Type B pancreatic cell (in vitro differentiated cells): ENCODE measurements at regions not wholly inside any gene's neighbourhood (a gene's known extent, or its start where the extent isn't known, plus 50 kb on each side); places are given as distances from the start of the nearest gene placed in this dataset.

Source experiments
- DNase-seq: peaks from one replicate; pipeline ENCODE4 v3.0.0; 2021; ENCODE audit warnings: mixed read lengths; ENCODE audit not compliant: unreplicated experiment; ENCODE audit errors: extremely low spot score
- H3K27ac Mint-ChIP-seq: 2 replicates; pipeline ENCODE4 v1.8.0; 2021; ENCODE audit warnings: mild to moderate bottlenecking, mixed read lengths
- H3K27me3 Mint-ChIP-seq: 2 replicates; pipeline ENCODE4 v1.8.0; 2021; ENCODE audit warnings: mixed read lengths
- H3K36me3 Mint-ChIP-seq: 2 replicates; pipeline ENCODE4 v1.8.0; 2021; ENCODE audit warnings: mixed read lengths
- H3K4me1 Mint-ChIP-seq: one replicate; pipeline ENCODE4 v1.8.0; 2021; ENCODE audit warnings: mixed read lengths; ENCODE audit not compliant: unreplicated experiment
- H3K4me3 Mint-ChIP-seq: 2 replicates; pipeline ENCODE4 v1.8.0; 2021; ENCODE audit warnings: mild to moderate bottlenecking, mixed read lengths
- H3K9me3 Mint-ChIP-seq: 2 replicates; pipeline ENCODE4 v1.8.0; 2021; ENCODE audit warnings: mixed read lengths
- TF ChIP-seq, protein P1 (sequence below): fragments of 200-600 bp; sonication (generic); conservative IDR thresholded peaks from 2 replicates; pipeline ENCODE4 v1.5.0; 2021; ENCODE audit warnings: antibody characterized with exemption, mild to moderate bottlenecking

DNA sequence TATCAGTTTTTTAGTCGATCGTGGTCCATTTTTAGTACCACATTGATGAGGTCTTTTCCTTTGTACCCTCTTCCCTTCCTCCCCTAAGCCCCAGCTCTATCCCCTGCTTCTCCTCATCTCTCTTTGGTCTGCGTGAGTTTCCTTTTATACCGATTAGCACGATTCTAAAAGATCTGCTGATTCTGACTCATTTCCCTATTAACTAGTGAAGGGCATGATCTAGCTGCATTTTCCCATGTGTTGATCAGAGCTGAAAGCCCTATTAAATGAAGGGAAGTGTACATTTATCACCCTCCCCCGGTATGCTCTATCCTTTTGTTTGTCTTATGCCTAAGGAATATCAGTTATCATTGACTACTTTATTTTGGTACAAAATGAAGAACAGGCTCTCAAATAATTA is 181.7 kb upstream of the NPY2R start:
- Mint-ChIP-seq H3K36me3 (no peaks in the 10 kb centered on the region), H3K27me3 (peaks cover 13% of the 10 kb centered on the region), H3K4me3 (no peak overlapping the region), H3K9me3 (no peaks in the 10 kb centered on the region), H3K4me1 (no peaks in the 10 kb centered on the region), H3K27ac (no peak overlapping the region)
- TF ChIP-seq, protein P1, sequence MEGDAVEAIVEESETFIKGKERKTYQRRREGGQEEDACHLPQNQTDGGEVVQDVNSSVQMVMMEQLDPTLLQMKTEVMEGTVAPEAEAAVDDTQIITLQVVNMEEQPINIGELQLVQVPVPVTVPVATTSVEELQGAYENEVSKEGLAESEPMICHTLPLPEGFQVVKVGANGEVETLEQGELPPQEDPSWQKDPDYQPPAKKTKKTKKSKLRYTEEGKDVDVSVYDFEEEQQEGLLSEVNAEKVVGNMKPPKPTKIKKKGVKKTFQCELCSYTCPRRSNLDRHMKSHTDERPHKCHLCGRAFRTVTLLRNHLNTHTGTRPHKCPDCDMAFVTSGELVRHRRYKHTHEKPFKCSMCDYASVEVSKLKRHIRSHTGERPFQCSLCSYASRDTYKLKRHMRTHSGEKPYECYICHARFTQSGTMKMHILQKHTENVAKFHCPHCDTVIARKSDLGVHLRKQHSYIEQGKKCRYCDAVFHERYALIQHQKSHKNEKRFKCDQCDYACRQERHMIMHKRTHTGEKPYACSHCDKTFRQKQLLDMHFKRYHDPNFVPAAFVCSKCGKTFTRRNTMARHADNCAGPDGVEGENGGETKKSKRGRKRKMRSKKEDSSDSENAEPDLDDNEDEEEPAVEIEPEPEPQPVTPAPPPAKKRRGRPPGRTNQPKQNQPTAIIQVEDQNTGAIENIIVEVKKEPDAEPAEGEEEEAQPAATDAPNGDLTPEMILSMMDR: no peak
- DNase-seq: no peak

DNA sequence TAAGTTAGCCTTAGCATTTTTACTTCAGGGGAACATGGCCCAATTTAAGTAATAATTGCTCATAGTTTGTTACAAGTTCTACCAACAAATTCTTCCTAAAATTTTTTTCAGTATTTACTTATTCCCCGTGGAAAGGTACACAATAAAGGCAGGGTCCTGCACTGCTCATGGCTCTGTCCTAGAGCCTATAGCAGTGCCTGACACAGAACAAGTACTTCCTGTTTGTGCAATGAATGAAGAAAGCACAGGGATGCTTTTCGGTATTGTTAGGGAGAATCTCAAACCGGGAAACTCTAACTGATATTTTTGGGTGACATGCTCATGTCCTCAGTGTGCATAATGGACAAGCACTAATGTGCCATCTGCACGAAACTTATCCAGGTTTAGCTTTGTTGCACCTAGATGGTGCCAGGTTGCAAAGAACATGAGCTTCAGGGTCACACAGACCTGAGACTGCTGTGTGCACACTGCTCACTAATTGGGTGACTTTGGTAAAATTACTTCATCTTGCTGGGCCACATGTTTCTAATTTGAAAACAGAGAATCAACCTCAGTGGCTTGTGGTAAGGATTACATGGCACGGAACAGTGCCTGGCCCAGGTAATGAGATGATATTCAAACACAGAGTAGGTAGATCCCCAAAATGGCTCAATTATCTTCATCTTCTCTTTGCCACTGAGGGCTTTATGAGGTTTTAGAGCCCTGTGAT is 175.8 kb upstream of the NPY2R start:
- Mint-ChIP-seq H3K4me3 (no peak overlapping the region), H3K9me3 (no peaks in the 10 kb centered on the region), H3K27ac (no peak overlapping the region), H3K4me1 (no peaks in the 10 kb centered on the region), H3K27me3 (peaks cover 4% of the 10 kb centered on the region), H3K36me3 (no peaks in the 10 kb centered on the region)
- TF ChIP-seq, protein P1: no peak
- no peak for DNase-seq

DNA sequence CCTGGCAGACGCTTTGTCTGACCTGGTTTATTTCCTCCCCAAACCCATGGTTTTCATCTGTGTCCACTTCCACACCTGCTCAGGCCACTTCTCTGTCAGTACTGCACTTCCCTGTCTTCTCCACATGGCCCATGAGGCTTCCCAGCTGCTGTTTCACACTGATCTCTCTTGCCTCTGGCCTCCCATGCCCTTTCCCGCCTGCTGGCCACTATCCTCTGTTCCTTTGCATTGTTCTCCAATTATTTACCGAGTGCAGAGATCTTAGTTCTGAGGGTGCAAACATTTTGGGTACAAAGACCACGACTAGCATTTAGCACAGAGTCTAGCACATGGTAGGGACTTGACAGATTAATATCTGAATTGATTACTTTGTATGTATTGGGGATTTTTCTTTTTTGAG is 174.8 kb upstream of the NPY2R start:
- Mint-ChIP-seq H3K27me3 (peaks cover 4% of the 10 kb centered on the region), H3K9me3 (no peaks in the 10 kb centered on the region), H3K4me1 (no peaks in the 10 kb centered on the region), H3K4me3 (no peak overlapping the region), H3K27ac (no peak overlapping the region), H3K36me3 (no peaks in the 10 kb centered on the region)
- TF ChIP-seq, protein P1: no peak
- no peak for DNase-seq

DNA sequence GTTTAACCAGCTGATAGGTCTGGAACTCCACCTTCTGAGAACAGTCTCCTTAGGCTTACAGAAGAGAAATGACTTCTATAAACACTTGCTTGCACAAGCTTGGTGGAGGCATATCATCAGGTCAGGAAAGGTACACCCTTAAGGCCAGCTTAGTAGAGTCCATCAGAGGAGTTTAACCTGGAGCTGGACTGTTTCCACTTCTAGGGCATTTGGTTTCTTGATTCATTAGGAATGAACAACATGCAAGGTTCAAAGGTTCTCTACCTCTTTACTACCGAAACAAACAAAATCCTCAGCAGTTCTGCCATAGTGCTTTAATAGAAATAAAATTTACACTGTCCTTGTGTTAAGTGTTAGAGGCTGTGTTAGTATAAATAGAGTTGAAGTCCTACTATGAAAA is 171.4 kb upstream of the NPY2R start:
- TF ChIP-seq, protein P1: no peak

DNA sequence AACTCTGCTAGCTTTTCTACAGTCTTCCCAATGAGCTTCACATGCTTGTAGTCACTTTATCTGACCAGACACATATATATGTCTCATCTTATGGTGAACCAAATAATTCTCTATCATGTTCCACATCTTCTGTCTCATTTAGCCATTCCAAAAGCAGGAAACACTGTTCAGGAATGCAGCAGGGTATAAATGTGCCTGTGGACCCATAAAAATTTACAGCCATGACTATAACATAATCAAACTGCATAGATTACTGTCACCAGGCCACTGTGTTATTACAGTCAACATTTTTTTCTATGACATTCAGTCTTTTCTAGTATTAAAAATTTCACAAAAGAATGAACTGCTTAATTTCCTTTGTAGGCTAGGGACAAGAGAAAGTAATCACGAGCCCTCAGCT is 170.0 kb upstream of the NPY2R start:
- Mint-ChIP-seq H3K27ac (no peak overlapping the region), H3K27me3 (peaks cover 4% of the 10 kb centered on the region), H3K4me1 (no peaks in the 10 kb centered on the region), H3K36me3 (no peaks in the 10 kb centered on the region), H3K9me3 (no peaks in the 10 kb centered on the region), H3K4me3 (no peak overlapping the region)
- DNase-seq: no peak
- TF ChIP-seq, protein P1: no peak

More for the DNA sequence above, 171.4 kb upstream of the NPY2R start:
- DNase-seq: no peak
- no peaks in the 10 kb centered on the region for H3K9me3 Mint-ChIP-seq
- peaks cover 4% of the 10 kb centered on the region for H3K27me3 Mint-ChIP-seq
- no peak overlapping the region for H3K4me3 Mint-ChIP-seq
- no peaks in the 10 kb centered on the region for H3K4me1 Mint-ChIP-seq
- no peaks in the 10 kb centered on the region for H3K36me3 Mint-ChIP-seq
- H3K27ac Mint-ChIP-seq: no peak overlapping the region

DNA sequence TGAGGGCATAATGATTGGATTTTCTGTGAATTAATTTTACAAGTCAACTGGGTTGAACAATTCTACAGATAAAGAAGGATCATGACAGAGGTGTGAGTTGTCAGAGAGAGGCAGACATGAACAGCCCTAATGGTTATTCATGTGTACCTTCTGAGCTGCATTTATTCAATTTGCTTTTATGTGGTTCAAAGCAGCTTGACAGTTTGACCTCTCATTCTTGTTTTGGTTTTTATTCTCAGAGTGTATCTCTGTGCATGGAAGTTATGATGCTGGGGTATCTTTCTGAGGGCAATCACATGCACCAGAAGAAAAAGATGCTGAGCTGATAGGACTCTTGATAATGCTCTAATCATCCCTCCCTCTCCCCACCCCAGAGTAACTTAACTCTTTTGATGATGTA is 169.3 kb upstream of the NPY2R start:
- Mint-ChIP-seq H3K36me3 (no peaks in the 10 kb centered on the region), H3K4me1 (no peaks in the 10 kb centered on the region), H3K27ac (no peak overlapping the region), H3K9me3 (no peaks in the 10 kb centered on the region), H3K27me3 (peaks cover 4% of the 10 kb centered on the region), H3K4me3 (no peak overlapping the region)
- TF ChIP-seq, protein P1: no peak
- DNase-seq: no peak
